Astrocyte (in vitro differentiated cells and primary cell): ENCODE measurements at regions not wholly inside any gene's neighbourhood (a gene's known extent, or its start where the extent isn't known, plus 50 kb on each side); places are given as distances from the start of the nearest gene placed in this dataset.
"Not testable (repeated sequence)": the region's sequence is repeated elsewhere in the genome, so short reads cannot be mapped to it uniquely, and the experiment has no call there.

Source experiments
- DNase-seq: peaks from one replicate; pipeline ENCODE4 v3.0.0-alpha.2; 2010; ENCODE audit warnings: low read depth
- FAIRE-seq: peaks from 2 replicates; lab custom pipeline; 2011; peaks lifted over from hg19 to GRCh38; lab: Jason Lieb, UNC
- H2AFZ ChIP-seq: 2 replicates; pipeline ENCODE4 v1.6.0; 2012; ENCODE audit warnings: low read depth, low read length, inconsistent platforms
- H3K27ac ChIP-seq: 2 replicates; pipeline ENCODE4 v1.5.1; 2011; ENCODE audit warnings: low read depth, low read length, inconsistent platforms
- H3K27me3 ChIP-seq: 2 replicates; pipeline ENCODE4 v1.6.0; 2011; ENCODE audit warnings: low read length, inconsistent platforms; ENCODE audit not compliant: insufficient read depth
- H3K36me3 ChIP-seq: 2 replicates; pipeline ENCODE4 v1.5.1; 2011; ENCODE audit warnings: low read length, inconsistent platforms; ENCODE audit not compliant: insufficient read depth
- H3K4me1 ChIP-seq: 2 replicates; pipeline ENCODE4 v1.5.1; 2011; ENCODE audit warnings: low read length, inconsistent platforms; ENCODE audit not compliant: insufficient read depth
- H3K4me2 ChIP-seq: 2 replicates; pipeline ENCODE4 v1.6.0; 2012; ENCODE audit warnings: low read length, inconsistent platforms
- H3K4me3 ChIP-seq: 2 replicates; pipeline ENCODE4 v1.5.1; 2011; ENCODE audit warnings: low read depth, mild to moderate bottlenecking, low read length, inconsistent platforms; ENCODE audit not compliant: insufficient read depth
- H3K79me2 ChIP-seq: 2 replicates; pipeline ENCODE4 v1.6.0; 2012; ENCODE audit warnings: mild to moderate bottlenecking, low read length, inconsistent platforms; ENCODE audit not compliant: insufficient read depth
- H3K9ac ChIP-seq: 2 replicates; pipeline ENCODE4 v1.6.0; 2012; ENCODE audit warnings: mild to moderate bottlenecking, low read length, inconsistent platforms
- H3K9me3 ChIP-seq: 2 replicates; pipeline ENCODE4 v1.5.1; 2012; ENCODE audit warnings: low read depth, mild to moderate bottlenecking, low read length, inconsistent platforms; ENCODE audit not compliant: insufficient read depth
- H4K20me1 ChIP-seq: 2 replicates; pipeline ENCODE4 v1.6.0; 2012; ENCODE audit warnings: low read length, inconsistent platforms; ENCODE audit not compliant: insufficient read depth
- H3K27ac Mint-ChIP-seq: one replicate; pipeline ENCODE4 v1.8.0; 2021; ENCODE audit warnings: mild to moderate bottlenecking, mixed read lengths; ENCODE audit not compliant: unreplicated experiment
- H3K27me3 Mint-ChIP-seq: one replicate; pipeline ENCODE4 v1.8.0; 2021; ENCODE audit warnings: low read depth, mixed read lengths; ENCODE audit not compliant: unreplicated experiment
- H3K36me3 Mint-ChIP-seq: one replicate; pipeline ENCODE4 v1.8.0; 2021; ENCODE audit warnings: low read depth, mixed read lengths; ENCODE audit not compliant: unreplicated experiment
- H3K4me1 Mint-ChIP-seq: one replicate; pipeline ENCODE4 v1.8.0; 2021; ENCODE audit warnings: low read depth, mixed read lengths; ENCODE audit not compliant: unreplicated experiment
- H3K4me3 Mint-ChIP-seq: one replicate; pipeline ENCODE4 v1.8.0; 2021; ENCODE audit warnings: mild to moderate bottlenecking, moderate library complexity, mixed read lengths; ENCODE audit not compliant: unreplicated experiment
- H3K9me3 Mint-ChIP-seq: one replicate; pipeline ENCODE4 v1.8.0; 2021; ENCODE audit warnings: mild to moderate bottlenecking, mixed read lengths; ENCODE audit not compliant: unreplicated experiment
- CTCF ChIP-seq: IDR thresholded peaks from 2 replicates; pipeline ENCODE4 v1.5.1; 2011; ENCODE audit warnings: low read depth, mild to moderate bottlenecking, inconsistent platforms, low read length, moderate library complexity; ENCODE audit not compliant: insufficient read depth
- EZH2 ChIP-seq: IDR thresholded peaks from 2 replicates; pipeline ENCODE4 v1.6.1; 2012; ENCODE audit warnings: mild to moderate bottlenecking, low read length, inconsistent platforms; ENCODE audit not compliant: insufficient read depth

- no peaks in the 10 kb centered on the region for H3K9me3 ChIP-seq
- Mint-ChIP-seq H3K4me1 (no peaks in the 10 kb centered on the region), H3K36me3 (no peaks in the 10 kb centered on the region), H3K9me3 (no peaks in the 10 kb centered on the region), H3K4me3 (no peak overlapping the region), H3K27ac (no peak overlapping the region), H3K27me3 (peaks cover 16% of the 10 kb centered on the region)
- no peak overlapping the region for H3K9ac ChIP-seq
- H3K27ac ChIP-seq = no peak overlapping the region
- no peak overlapping the region for H2AFZ ChIP-seq
- TF ChIP-seq EZH2 = no peak
- TF ChIP-seq CTCF = no peak
- no peaks in the 10 kb centered on the region for H3K36me3 ChIP-seq
- FAIRE-seq (no peak), DNase-seq (no peak)
- H3K79me2 ChIP-seq = no peaks in the 10 kb centered on the region
- no peaks in the 10 kb centered on the region for H3K27me3 ChIP-seq
- H3K4me1 ChIP-seq = no peaks in the 10 kb centered on the region
- no peaks in the 10 kb centered on the region for H4K20me1 ChIP-seq
- H3K4me2 ChIP-seq = no peak overlapping the region
- H3K4me3 ChIP-seq = no peak overlapping the region
Measured at GRCh38 chr20:22827916-22828315, 207.2 kb upstream of the SSTR4 start.

GRCh38 chr20:22829356-22829755, 205.8 kb upstream of the SSTR4 start:
- Histone ChIP-seq H3K4me2 (no peak overlapping the region), H3K36me3 (no peaks in the 10 kb centered on the region), H3K9ac (no peak overlapping the region), H4K20me1 (no peaks in the 10 kb centered on the region), H3K27ac (no peak overlapping the region), H3K79me2 (no peaks in the 10 kb centered on the region), H2AFZ (no peak overlapping the region), H3K27me3 (no peaks in the 10 kb centered on the region), H3K4me1 (no peaks in the 10 kb centered on the region), H3K9me3 (no peaks in the 10 kb centered on the region), H3K4me3 (no peak overlapping the region)
- H3K36me3 Mint-ChIP-seq = no peaks in the 10 kb centered on the region
- TF ChIP-seq EZH2 = no peak
- H3K4me3 Mint-ChIP-seq = no peak overlapping the region
- no peak for FAIRE-seq
- H3K4me1 Mint-ChIP-seq = peaks cover 4% of the 10 kb centered on the region
- no peak overlapping the region for H3K27ac Mint-ChIP-seq
- H3K27me3 Mint-ChIP-seq = peaks cover 10% of the 10 kb centered on the region
- no peaks in the 10 kb centered on the region for H3K9me3 Mint-ChIP-seq
- no peak for DNase-seq

GRCh38 chr20:22830138-22830537, 205.0 kb upstream of the SSTR4 start:
- Histone ChIP-seq H3K4me2 (no peak overlapping the region), H3K27me3 (no peaks in the 10 kb centered on the region), H3K4me1 (no peaks in the 10 kb centered on the region), H3K9me3 (no peaks in the 10 kb centered on the region), H3K9ac (no peak overlapping the region), H3K79me2 (no peaks in the 10 kb centered on the region), H3K27ac (no peak overlapping the region), H4K20me1 (no peaks in the 10 kb centered on the region), H3K4me3 (no peak overlapping the region), H2AFZ (no peak overlapping the region), H3K36me3 (no peaks in the 10 kb centered on the region)
- DNase-seq = no peak
- no peak for TF ChIP-seq CTCF
- TF ChIP-seq EZH2 = no peak
- FAIRE-seq = no peak
- no peaks in the 10 kb centered on the region for H3K9me3 Mint-ChIP-seq
- no peaks in the 10 kb centered on the region for H3K36me3 Mint-ChIP-seq
- H3K4me1 Mint-ChIP-seq = peaks cover 4% of the 10 kb centered on the region
- no peak overlapping the region for H3K27ac Mint-ChIP-seq
- peaks cover 10% of the 10 kb centered on the region for H3K27me3 Mint-ChIP-seq
- H3K4me3 Mint-ChIP-seq = no peak overlapping the region

- not testable (repeated sequence) for H3K79me2 ChIP-seq, H4K20me1 ChIP-seq, DNase-seq, H3K4me2 ChIP-seq, H3K27me3 ChIP-seq, H3K4me1 Mint-ChIP-seq, H3K4me3 Mint-ChIP-seq, FAIRE-seq, H3K9ac ChIP-seq, H3K4me1 ChIP-seq, H3K9me3 ChIP-seq, H3K36me3 ChIP-seq, H2AFZ ChIP-seq, H3K27ac ChIP-seq, H3K36me3 Mint-ChIP-seq, H3K4me3 ChIP-seq, H3K27ac Mint-ChIP-seq, H3K9me3 Mint-ChIP-seq
- H3K27me3 Mint-ChIP-seq = peaks cover 13% of the 10 kb centered on the region
Measured at GRCh38 chr20:22830715-22831114, 204.4 kb upstream of the SSTR4 start.
